Left colon (tissue), 2 donors: ENCODE measurements at regions not wholly inside any gene's neighbourhood (a gene's known extent, or its start where the extent isn't known, plus 50 kb on each side); places are given as distances from the start of the nearest gene placed in this dataset.

ENCODE experiments used
- ATAC-seq: fragments of 200-7000 bp; cut with Tn5 transposase; one replicate; pipeline ENCODE4 v1.9.1; 2020; ENCODE audit warnings: mild to moderate bottlenecking, moderate library complexity
- DNase-seq, 2 donors: peaks; one replicate each; pipeline ENCODE4 v3.0.0-alpha.2; 2020
- intact Hi-C, 2 donors: fragments of 100-400 bp; cut with DNase I in 1 of 2; cut with micrococcal nuclease in 1 of 2; formaldehyde crosslinking; loops; one replicate each; pipeline versions ENCODE4 v1.11.2 to v1.14.0; 2022; cut with DNase I, micrococcal nuclease
- donor health status: DM: no; HTN: no; CAD: no.
- donor health status: DM: yes; HTN: yes; CAD: no.

- no peak for DNase-seq
- ATAC-seq = no peak
- intact Hi-C loops = no loop called here
Measured at GRCh38 chrX:122512561-122513072, 671.5 kb upstream of the GRIA3 start.

GRCh38 chrX:122517786-122518185, 666.3 kb upstream of the GRIA3 start:
- intact Hi-C loops = no loop called here
- no peak for DNase-seq
- ATAC-seq = no peak

DNA sequence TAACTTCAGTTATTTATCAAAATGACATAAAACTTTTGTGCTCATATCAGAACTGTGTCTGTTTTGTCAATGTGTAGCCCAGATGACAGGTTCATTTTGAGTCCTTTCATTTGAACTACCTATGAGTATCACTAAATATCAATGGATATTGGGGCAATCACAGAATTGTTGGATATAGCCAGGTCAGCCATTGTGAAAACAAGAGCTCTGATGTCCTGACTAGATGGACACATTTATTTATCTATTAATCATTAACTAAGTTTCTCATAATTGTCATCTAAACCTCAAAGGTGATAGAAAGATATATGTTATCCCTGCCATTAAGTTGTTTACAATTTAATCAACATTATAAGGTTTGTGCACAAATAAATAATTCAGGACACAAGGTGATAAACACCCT, 638.3 kb upstream of the GRIA3 start:
- ATAC-seq (no peak), DNase-seq (no peak)
- intact Hi-C loops = no loop called here

- no peak for DNase-seq
- no peak for ATAC-seq
- intact Hi-C loops = no loop called here
Measured at GRCh38 chrX:122546269-122546668, 637.8 kb upstream of the GRIA3 start.

GRCh38 chrX:122552286-122552800, 631.7 kb upstream of the GRIA3 start:
- ATAC-seq (no peak), DNase-seq (no peak)
- intact Hi-C loops = no loop called here

GRCh38 chrX:122555925-122556324, 628.2 kb upstream of the GRIA3 start:
- ATAC-seq = no peak
- intact Hi-C loops = no loop called here
- DNase-seq = no peak

- DNase-seq = peak in 1 of 2 donors; percentile 7
- no peak for ATAC-seq
- intact Hi-C loops = no loop called here
Measured at GRCh38 chrX:122565952-122566351, 618.1 kb upstream of the GRIA3 start.

DNA sequence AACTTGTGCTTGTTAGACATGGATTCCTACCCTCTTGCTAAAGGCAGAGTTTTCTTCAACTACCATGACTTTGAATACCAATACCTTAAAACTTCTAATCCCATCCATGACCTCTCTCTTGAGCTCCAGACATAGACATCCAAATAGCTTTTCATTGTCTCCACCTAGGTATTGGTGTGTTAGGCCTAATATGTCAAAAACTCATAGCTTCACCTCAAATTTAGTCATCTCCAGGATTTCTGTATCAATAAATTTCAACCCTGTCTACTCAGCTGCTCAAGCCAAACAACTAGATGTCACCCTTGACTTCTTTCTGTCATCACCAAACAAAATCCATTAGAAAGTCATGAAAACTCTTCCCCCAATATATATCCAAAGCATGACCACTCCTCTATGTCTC, 617.7 kb upstream of the GRIA3 start:
- no peak for ATAC-seq
- DNase-seq = no peak
- intact Hi-C loops = no loop called here

DNA sequence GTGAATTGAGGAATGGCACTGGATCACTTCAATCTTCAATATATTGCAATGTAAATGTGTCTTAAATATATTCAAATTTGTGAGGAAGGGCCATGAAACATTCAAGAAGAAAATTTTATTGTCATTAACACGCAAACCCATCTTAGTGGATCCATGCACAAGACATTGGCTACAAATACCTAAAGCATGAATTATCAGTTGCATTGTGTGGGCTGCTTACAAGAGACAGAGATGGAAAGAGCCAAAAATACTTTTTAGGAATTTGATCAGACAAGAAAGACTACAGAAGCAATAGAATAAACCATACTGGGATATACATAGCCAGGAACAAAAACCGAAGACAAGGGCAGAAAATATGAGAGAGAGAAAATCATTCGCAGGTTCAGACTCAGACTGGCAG, 616.2 kb upstream of the GRIA3 start:
- ATAC-seq (no peak), DNase-seq (no peak)
- intact Hi-C loops = no loop called here

DNA sequence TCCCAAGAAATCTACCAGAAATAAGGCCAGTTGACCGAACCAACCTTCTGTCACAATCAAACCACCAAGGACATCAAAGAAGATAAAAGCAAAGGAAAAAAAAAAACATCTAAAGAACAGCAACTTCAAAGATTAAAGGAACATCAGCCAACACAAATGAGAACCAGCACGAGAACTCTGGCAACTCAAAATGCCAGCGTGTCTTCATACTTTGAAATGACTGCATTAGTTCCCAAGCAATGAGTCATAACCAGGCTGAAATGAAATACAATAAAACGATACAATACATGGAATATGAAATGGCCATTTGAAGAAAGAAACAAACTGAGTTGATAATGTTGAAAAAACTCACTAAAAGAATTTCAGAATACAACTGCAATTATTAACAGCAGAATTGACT, 611.6 kb upstream of the GRIA3 start:
- DNase-seq = no peak
- no peak for ATAC-seq
- intact Hi-C loops = no loop called here

- DNase-seq (no peak), ATAC-seq (no peak)
- intact Hi-C loops = no loop called here
Measured at GRCh38 chrX:122579036-122579435, 605.0 kb upstream of the GRIA3 start.

DNA sequence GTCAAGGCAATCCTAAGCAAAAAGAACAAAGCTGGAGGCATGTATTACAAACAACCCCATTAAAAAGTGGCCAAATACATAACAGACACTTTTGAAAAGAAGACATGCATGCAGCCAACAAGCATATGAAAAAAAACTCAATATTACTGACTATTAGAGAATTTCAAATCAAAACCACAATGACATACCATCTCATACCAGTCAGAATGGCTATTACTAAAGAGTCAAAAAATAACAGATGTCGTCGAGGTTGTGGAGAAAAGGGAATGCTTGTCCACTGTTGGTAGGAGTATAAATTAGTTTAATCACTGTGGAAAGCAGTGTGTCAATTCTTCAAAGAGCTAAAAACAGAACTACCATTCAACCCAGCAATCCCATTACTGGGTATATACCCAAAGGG, 604.6 kb upstream of the GRIA3 start:
- intact Hi-C loops = no loop called here
- DNase-seq (no peak), ATAC-seq (no peak)

- intact Hi-C loops = no loop called here
- ATAC-seq (no peak), DNase-seq (no peak)
Measured at GRCh38 chrX:122582280-122582974, 601.7 kb upstream of the GRIA3 start.

DNA sequence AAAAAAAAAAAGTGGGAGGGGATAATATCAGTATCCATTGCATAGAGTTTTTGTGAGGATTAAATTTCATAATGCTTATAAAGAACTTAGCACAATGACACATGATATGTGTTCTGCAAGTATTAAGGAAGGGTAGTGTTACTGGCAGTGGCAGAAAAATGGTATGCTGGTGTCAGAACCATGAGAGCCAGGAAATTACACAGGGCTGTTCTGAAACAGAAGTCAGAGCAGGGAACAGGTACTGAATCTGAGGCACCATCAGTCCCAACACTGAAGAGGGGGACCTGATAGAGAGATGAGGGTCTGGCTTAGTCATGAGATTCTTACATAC, 601.1 kb upstream of the GRIA3 start:
- DNase-seq = no peak
- intact Hi-C loops = no loop called here
- no peak for ATAC-seq

GRCh38 chrX:122583551-122583950, 600.5 kb upstream of the GRIA3 start:
- intact Hi-C loops = no loop called here
- DNase-seq (no peak), ATAC-seq (no peak)

DNA sequence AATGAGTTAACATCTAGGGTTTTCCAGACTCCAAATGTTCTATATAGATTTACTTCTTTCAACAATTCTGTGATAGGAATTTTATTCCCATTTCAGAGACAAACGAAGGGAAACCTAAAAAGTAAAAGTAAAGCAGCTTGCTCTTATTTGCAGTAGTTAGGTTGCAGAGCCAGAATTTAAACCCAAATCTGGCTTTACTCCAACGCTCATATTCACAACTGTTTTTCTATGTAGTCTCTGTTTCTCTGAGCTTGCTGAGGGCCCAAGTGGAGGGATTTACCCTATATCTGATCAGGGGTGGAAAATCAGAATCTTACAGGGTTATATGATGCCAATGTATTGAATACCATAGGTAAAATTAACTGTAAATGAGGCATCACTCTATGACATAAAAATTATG, 599.1 kb upstream of the GRIA3 start:
- DNase-seq (no peak), ATAC-seq (no peak)
- intact Hi-C loops = no loop called here

GRCh38 chrX:122586831-122587230, 597.2 kb upstream of the GRIA3 start:
- no peak for ATAC-seq
- no peak for DNase-seq
- intact Hi-C loops = no loop called here

DNA sequence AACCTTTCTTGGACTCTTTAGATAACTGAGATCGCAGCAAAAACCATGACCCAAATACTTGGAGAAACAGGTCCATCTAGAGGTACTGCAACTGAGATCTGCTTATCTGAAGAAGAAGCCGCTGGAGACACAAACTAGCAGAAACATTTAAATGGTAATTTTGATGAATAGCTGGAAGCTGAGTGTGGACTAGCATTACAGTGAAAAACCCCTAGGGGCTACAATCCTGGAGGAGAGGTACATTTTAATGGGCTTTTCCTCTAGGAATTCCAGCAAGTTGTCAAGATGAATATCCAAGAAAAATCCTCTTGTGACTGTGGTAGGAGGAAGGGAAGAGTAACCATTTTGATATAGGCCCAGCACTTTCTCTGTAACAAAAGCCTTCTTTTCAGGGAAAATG, 592.5 kb upstream of the GRIA3 start:
- ATAC-seq = no peak
- DNase-seq = no peak
- intact Hi-C loops = no loop called here

DNA sequence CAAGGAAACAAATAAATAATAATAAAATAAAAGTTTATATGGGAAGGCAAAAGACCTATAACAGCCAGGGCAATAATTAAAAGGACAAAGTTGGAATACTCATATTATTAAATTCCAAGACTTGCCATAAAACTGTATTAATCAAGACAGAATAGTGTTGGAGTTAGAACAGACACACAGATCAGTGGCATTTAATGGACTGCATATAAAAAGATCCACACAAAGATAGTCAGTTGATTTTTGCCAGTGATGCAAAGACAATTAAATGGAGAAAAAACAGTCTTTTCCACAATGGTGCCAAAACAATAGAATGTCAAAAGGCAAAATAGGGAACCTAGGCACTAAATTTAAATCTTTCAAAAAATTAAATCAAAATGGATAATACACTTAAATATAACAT, 587.1 kb upstream of the GRIA3 start:
- no peak for DNase-seq
- intact Hi-C loops = no loop called here
- ATAC-seq = no peak

- intact Hi-C loops = no loop called here
- no peak for DNase-seq
- peak; percentile 84 for ATAC-seq
Measured at GRCh38 chrX:122622795-122623194, 561.3 kb upstream of the GRIA3 start.

GRCh38 chrX:122625239-122625638, 558.8 kb upstream of the GRIA3 start:
- intact Hi-C loops = no loop called here
- DNase-seq = no peak
- no peak for ATAC-seq
